ENCODE measurements at regions not wholly inside any gene's neighbourhood (a gene's known extent, or its start where the extent isn't known, plus 50 kb on each side); places are given as distances from the start of the nearest gene placed in this dataset.

- Histone ChIP-seq H3K79me2 (ENCODE audit: low read length) (no peaks in the 10 kb centered on the region), H3K4me3 (ENCODE audit: low read length) (no peak overlapping the region), H3K36me3 (replicated peaks; ENCODE audit: insufficient read depth, low read length) (no peaks in the 10 kb centered on the region), H2AFZ (ENCODE audit: low read length) (no peak overlapping the region), H3K4me2 (ENCODE audit: low read depth, low read length) (no peak overlapping the region), H3K9me3 (replicated peaks; ENCODE audit: insufficient read depth, low read length) (no peaks in the 10 kb centered on the region), H3K9me2 (replicated peaks; ENCODE audit: insufficient read depth, low read length) (no peaks in the 10 kb centered on the region), H3K27me3 (replicated peaks; ENCODE audit: insufficient read depth, low read length) (no peaks in the 10 kb centered on the region), H3F3A (ENCODE audit: insufficient read depth, low read length) (no peaks in the 10 kb centered on the region), H3K4me1 (ENCODE audit: low read length) (no peaks in the 10 kb centered on the region), H3K27ac (ENCODE audit: low read length) (no peak overlapping the region), H4K20me1 (ENCODE audit: insufficient read depth, low read length) (no peaks in the 10 kb centered on the region), H3K9ac (ENCODE audit: low read length) (no peak overlapping the region)
- TF ChIP-seq EZH2 (optimal IDR thresholded peaks at IDR 0.05; ENCODE audit: low read depth, low read length) (no peak), EZH2phosphoT487 (IDR thresholded peaks at IDR 0.05; ENCODE audit: low read length) (no peak)
- TF ChIP-seq, protein P1, sequence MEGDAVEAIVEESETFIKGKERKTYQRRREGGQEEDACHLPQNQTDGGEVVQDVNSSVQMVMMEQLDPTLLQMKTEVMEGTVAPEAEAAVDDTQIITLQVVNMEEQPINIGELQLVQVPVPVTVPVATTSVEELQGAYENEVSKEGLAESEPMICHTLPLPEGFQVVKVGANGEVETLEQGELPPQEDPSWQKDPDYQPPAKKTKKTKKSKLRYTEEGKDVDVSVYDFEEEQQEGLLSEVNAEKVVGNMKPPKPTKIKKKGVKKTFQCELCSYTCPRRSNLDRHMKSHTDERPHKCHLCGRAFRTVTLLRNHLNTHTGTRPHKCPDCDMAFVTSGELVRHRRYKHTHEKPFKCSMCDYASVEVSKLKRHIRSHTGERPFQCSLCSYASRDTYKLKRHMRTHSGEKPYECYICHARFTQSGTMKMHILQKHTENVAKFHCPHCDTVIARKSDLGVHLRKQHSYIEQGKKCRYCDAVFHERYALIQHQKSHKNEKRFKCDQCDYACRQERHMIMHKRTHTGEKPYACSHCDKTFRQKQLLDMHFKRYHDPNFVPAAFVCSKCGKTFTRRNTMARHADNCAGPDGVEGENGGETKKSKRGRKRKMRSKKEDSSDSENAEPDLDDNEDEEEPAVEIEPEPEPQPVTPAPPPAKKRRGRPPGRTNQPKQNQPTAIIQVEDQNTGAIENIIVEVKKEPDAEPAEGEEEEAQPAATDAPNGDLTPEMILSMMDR (IDR thresholded peaks at IDR 0.05; ENCODE audit: low read length) = no peak
- DNase-seq = no peak
Observed at GRCh38 chrX:149129767-149130166, 375.3 kb downstream of the IDS start.

DNA sequence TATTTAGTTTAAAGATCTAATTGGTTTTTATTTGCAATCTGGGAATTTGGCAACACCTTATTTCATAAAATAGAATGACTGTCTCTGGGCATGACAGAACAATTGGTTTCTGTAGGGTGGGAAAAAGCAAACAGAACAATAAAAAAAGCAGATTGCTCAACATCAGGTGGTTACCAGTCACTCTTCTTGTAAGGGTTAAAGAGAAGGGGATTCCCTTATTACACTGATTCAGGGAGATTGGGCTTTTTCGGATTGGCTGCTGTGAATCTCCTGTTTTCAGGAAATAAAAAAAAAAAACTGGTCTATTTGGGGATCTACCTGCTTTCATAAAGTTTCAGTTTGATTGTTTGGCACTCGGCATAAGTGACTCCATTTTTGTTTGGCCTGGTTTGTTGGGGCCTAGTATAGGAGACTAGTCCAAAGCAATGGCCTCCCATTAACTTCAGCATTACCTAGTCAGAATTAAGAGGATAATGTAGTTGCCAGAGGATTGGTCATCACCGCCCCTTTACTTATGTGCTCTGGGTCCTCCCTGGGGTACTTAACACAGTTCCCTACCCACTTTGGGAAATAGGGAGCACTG lies 380.5 kb downstream of the IDS start:
- H3K9me3 ChIP-seq (replicated peaks; ENCODE audit: insufficient read depth, low read length) = no peaks in the 10 kb centered on the region
- no peaks in the 10 kb centered on the region for H3K36me3 ChIP-seq (replicated peaks; ENCODE audit: insufficient read depth, low read length)
- no peak overlapping the region for H3K27ac ChIP-seq (ENCODE audit: low read length)
- H3K4me2 ChIP-seq (ENCODE audit: low read depth, low read length) = no peak overlapping the region
- H3F3A ChIP-seq (ENCODE audit: insufficient read depth, low read length) = no peaks in the 10 kb centered on the region
- no peaks in the 10 kb centered on the region for H3K27me3 ChIP-seq (replicated peaks; ENCODE audit: insufficient read depth, low read length)
- no peaks in the 10 kb centered on the region for H3K79me2 ChIP-seq (ENCODE audit: low read length)
- no peak overlapping the region for H3K9ac ChIP-seq (ENCODE audit: low read length)
- DNase-seq = no peak
- no peak overlapping the region for H3K4me3 ChIP-seq (ENCODE audit: low read length)
- no peak for TF ChIP-seq EZH2phosphoT487 (IDR thresholded peaks at IDR 0.05; ENCODE audit: low read length)
- TF ChIP-seq EZH2 (optimal IDR thresholded peaks at IDR 0.05; ENCODE audit: low read depth, low read length) = no peak
- TF ChIP-seq, protein P1 (IDR thresholded peaks at IDR 0.05; ENCODE audit: low read length) = no peak
- no peaks in the 10 kb centered on the region for H3K9me2 ChIP-seq (replicated peaks; ENCODE audit: insufficient read depth, low read length)
- no peaks in the 10 kb centered on the region for H4K20me1 ChIP-seq (ENCODE audit: insufficient read depth, low read length)
- no peaks in the 10 kb centered on the region for H3K4me1 ChIP-seq (ENCODE audit: low read length)
- H2AFZ ChIP-seq (ENCODE audit: low read length) = no peak overlapping the region

- no peak overlapping the region for H3K9ac ChIP-seq (ENCODE audit: low read length)
- no peaks in the 10 kb centered on the region for H3K9me2 ChIP-seq (replicated peaks; ENCODE audit: insufficient read depth, low read length)
- no peak overlapping the region for H3K4me2 ChIP-seq (ENCODE audit: low read depth, low read length)
- no peak overlapping the region for H2AFZ ChIP-seq (ENCODE audit: low read length)
- no peak for DNase-seq
- no peaks in the 10 kb centered on the region for H3K4me1 ChIP-seq (ENCODE audit: low read length)
- TF ChIP-seq, protein P1 (IDR thresholded peaks at IDR 0.05; ENCODE audit: low read length) = no peak
- TF ChIP-seq EZH2phosphoT487 (IDR thresholded peaks at IDR 0.05; ENCODE audit: low read length) (no peak), EZH2 (optimal IDR thresholded peaks at IDR 0.05; ENCODE audit: low read depth, low read length) (no peak)
- no peaks in the 10 kb centered on the region for H3K36me3 ChIP-seq (replicated peaks; ENCODE audit: insufficient read depth, low read length)
- H4K20me1 ChIP-seq (ENCODE audit: insufficient read depth, low read length) = no peaks in the 10 kb centered on the region
- H3K27me3 ChIP-seq (replicated peaks; ENCODE audit: insufficient read depth, low read length) = no peaks in the 10 kb centered on the region
- H3K9me3 ChIP-seq (replicated peaks; ENCODE audit: insufficient read depth, low read length) = no peaks in the 10 kb centered on the region
- no peak overlapping the region for H3K27ac ChIP-seq (ENCODE audit: low read length)
- no peaks in the 10 kb centered on the region for H3K79me2 ChIP-seq (ENCODE audit: low read length)
- H3F3A ChIP-seq (ENCODE audit: insufficient read depth, low read length) = no peaks in the 10 kb centered on the region
- H3K4me3 ChIP-seq (ENCODE audit: low read length) = no peak overlapping the region
Observed at GRCh38 chrX:149121206-149121920, 383.7 kb downstream of the IDS start.

All from MM.1S (cell line).